MCF 10A (cell line): ENCODE measurements at regions not wholly inside any gene's neighbourhood (a gene's known extent, or its start where the extent isn't known, plus 50 kb on each side); places are given as distances from the start of the nearest gene placed in this dataset.

ENCODE experiments used
- BruUV-seq: library from RNA; stranded (reverse); fragments of 400-500 nt; replicated peaks from 2 replicates; lab custom pipeline; 2021; lab: Mats Ljungman, UMichigan
- CTCF ChIA-PET: fragments of 300-600 bp; sonication (Branson Sonifier 250); formaldehyde crosslinking; extraction: SDS; loops from one replicate; lab custom pipeline; 2021; ENCODE audit warnings: antibody characterized with exemption, inconsistent platforms; lab: Yijun Ruan, JAX
- POLR2A ChIA-PET: fragments of 300-600, 350-650 bp; sonication (Branson Sonifier 250); formaldehyde crosslinking; extraction: SDS; loops from one replicate; lab custom pipeline; 2020; ENCODE audit warnings: antibody characterized with exemption, inconsistent platforms; lab: Yijun Ruan, JAX
- DNase-seq: peaks from one replicate; pipeline ENCODE4 v3.0.0-alpha.2; 2018; ENCODE audit not compliant: unreplicated experiment
- H3K27ac Mint-ChIP-seq: one replicate; pipeline ENCODE4 v1.8.0; 2022; ENCODE audit warnings: mild to moderate bottlenecking, low read depth, mixed read lengths; ENCODE audit not compliant: unreplicated experiment
- H3K27me3 Mint-ChIP-seq: one replicate; pipeline ENCODE4 v1.8.0; 2022; ENCODE audit warnings: mixed read lengths; ENCODE audit not compliant: insufficient read depth, unreplicated experiment
- H3K36me3 Mint-ChIP-seq: one replicate; pipeline ENCODE4 v1.8.0; 2022; ENCODE audit warnings: mild to moderate bottlenecking, moderate library complexity, mixed read lengths; ENCODE audit not compliant: insufficient read depth, unreplicated experiment
- H3K4me1 Mint-ChIP-seq: one replicate; pipeline ENCODE4 v1.8.0; 2022; ENCODE audit warnings: mixed read lengths; ENCODE audit not compliant: insufficient read depth, unreplicated experiment
- H3K4me3 Mint-ChIP-seq: one replicate; pipeline ENCODE4 v1.8.0; 2022; ENCODE audit warnings: mild to moderate bottlenecking, moderate library complexity, mixed read lengths; ENCODE audit not compliant: unreplicated experiment
- H3K9me3 Mint-ChIP-seq: one replicate; pipeline ENCODE4 v1.8.0; 2022; ENCODE audit warnings: mixed read lengths; ENCODE audit not compliant: unreplicated experiment
- CTCF ChIP-seq: fragments of 200-600 bp; IDR thresholded peaks from one replicate; pipeline ENCODE4 v1.8.0; 2022; ENCODE audit warnings: antibody characterized with exemption, mild to moderate bottlenecking; ENCODE audit not compliant: unreplicated experiment
- intact Hi-C: fragments of 100-400 bp; cut with micrococcal nuclease; formaldehyde crosslinking; loops from 2 replicates; pipeline ENCODE4 v1.14.1; 2022

- peaks cover 74% of the 10 kb centered on the region for H3K27me3 Mint-ChIP-seq
- DNase-seq, result no peak
- POLR2A ChIA-PET, result no interaction called here
- H3K27ac Mint-ChIP-seq, result no peak overlapping the region
- H3K4me3 Mint-ChIP-seq, result no peak overlapping the region
- no TSS peak for BruUV-seq
- H3K4me1 Mint-ChIP-seq, result no peaks in the 10 kb centered on the region
- CTCF ChIA-PET, result interaction anchor here (1.3 kb wide), 1 partner anchor 15 kb away, joined by 4 read pairs; no protein-coding TSS in a partner anchor
- no peak for TF ChIP-seq CTCF
- no peaks in the 10 kb centered on the region for H3K36me3 Mint-ChIP-seq
- H3K9me3 Mint-ChIP-seq, result no peaks in the 10 kb centered on the region
- intact Hi-C loops, result no loop called here
Observed at GRCh38 chr7:142698429-142698828, 50.8 kb upstream of the PRSS1 start.

GRCh38 chr7:142697270-142697669, 52.0 kb upstream of the PRSS1 start:
- ChIA-PET CTCF (no interaction called here), POLR2A (no interaction called here)
- Mint-ChIP-seq H3K9me3 (no peaks in the 10 kb centered on the region), H3K27me3 (peaks cover 63% of the 10 kb centered on the region), H3K27ac (no peak overlapping the region), H3K4me3 (no peak overlapping the region), H3K36me3 (no peaks in the 10 kb centered on the region), H3K4me1 (no peaks in the 10 kb centered on the region)
- no peak for TF ChIP-seq CTCF
- BruUV-seq, result no TSS peak
- no peak for DNase-seq
- intact Hi-C loops, result no loop called here

GRCh38 chr7:142696456-142697179, 52.7 kb upstream of the PRSS1 start:
- peaks cover 69% of the 10 kb centered on the region for H3K27me3 Mint-ChIP-seq
- H3K36me3 Mint-ChIP-seq, result no peaks in the 10 kb centered on the region
- no TSS peak for BruUV-seq
- intact Hi-C loops, result no loop called here
- ChIA-PET CTCF (no interaction called here), POLR2A (no interaction called here)
- no peaks in the 10 kb centered on the region for H3K4me1 Mint-ChIP-seq
- H3K4me3 Mint-ChIP-seq, result no peak overlapping the region
- DNase-seq, result no peak
- no peaks in the 10 kb centered on the region for H3K9me3 Mint-ChIP-seq
- no peak overlapping the region for H3K27ac Mint-ChIP-seq
- TF ChIP-seq CTCF, result no peak

- no peaks in the 10 kb centered on the region for H3K9me3 Mint-ChIP-seq
- DNase-seq, result no peak
- BruUV-seq, result no TSS peak
- no peaks in the 10 kb centered on the region for H3K4me1 Mint-ChIP-seq
- peaks cover 65% of the 10 kb centered on the region for H3K27me3 Mint-ChIP-seq
- H3K27ac Mint-ChIP-seq, result no peak overlapping the region
- H3K4me3 Mint-ChIP-seq, result no peak overlapping the region
- intact Hi-C loops, result no loop called here
- CTCF ChIA-PET, result interaction anchor here (0.6 to 1.2 kb wide), 4 partner anchors 18 to 308 kb away, joined by 3 to 5 read pairs (median 3); no protein-coding TSS in a partner anchor
- no peaks in the 10 kb centered on the region for H3K36me3 Mint-ChIP-seq
- no peak for TF ChIP-seq CTCF
- POLR2A ChIA-PET, result no interaction called here
Observed at GRCh38 chr7:142693911-142694310, 55.4 kb upstream of the PRSS1 start.
